GM11168 (cell line): ENCODE measurements at regions not wholly inside any gene's neighbourhood (a gene's known extent, or its start where the extent isn't known, plus 50 kb on each side); places are given as distances from the start of the nearest gene placed in this dataset.
"Not testable (repeated sequence)": the region's sequence is repeated elsewhere in the genome, so short reads cannot be mapped to it uniquely, and the experiment has no call there.

ENCODE experiments used
- in situ Hi-C: fragments of 300-500 bp; cut with MboI; formaldehyde crosslinking; loops from one replicate; pipeline ENCODE4 v1.12.0; 2022; ENCODE audit warnings: low sequenced_read_pairs; ENCODE audit not compliant: unreplicated experiment

DNA sequence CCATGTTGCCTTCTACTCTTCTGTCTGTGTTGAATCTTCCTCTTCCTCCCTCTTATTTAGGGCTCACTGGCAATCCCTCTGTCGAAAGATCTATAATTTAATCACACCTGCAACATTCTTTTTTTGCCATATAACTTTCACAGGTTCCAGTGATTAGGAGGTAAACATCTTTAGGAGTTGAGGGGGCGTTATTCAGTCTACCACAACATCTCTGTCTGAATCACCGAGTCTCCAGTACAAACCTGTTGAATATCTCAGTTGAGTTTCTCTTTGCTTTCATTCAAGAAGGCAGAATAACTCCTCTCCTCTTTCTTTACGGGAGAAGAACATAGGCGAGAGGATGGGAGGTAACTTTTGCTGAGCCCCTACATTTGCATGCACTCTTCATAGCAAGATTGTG lies 101.9 kb upstream of the CDC42BPA start:
- in situ Hi-C loops, result no loop called here

DNA sequence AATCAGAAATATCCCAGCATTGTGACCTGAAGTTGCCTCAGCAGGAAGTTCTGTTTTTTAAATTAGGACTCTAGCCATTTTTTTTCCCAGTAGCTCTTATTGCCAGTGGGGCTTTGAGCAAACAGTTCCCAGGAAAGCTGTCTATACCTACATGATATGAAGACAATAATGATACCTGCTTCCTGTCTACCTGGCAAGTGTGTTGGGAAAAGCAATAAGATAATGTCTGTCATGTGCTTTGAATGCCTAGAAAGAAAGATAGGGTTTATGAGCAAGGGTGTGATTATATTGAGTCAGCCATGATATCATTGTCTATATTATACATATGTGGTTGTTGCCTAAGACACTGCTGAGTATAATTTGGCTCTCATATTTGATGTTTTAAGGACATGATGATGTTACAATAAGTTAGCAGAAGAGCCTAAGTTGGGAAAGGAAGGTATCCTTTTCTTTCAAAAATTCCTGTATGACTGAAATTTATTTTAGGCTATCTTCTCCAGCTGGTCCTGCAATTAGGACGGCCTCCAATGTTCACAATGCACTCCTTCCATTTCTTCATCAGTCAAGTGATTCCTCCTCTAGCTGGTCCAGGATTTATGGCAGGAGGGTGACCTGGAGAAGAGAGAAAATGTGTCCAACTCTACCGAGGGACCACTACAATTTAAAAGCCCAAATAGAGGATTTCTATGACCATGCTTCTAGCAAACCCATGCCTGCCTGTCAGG lies 99.6 kb upstream of the CDC42BPA start:
- in situ Hi-C loops, result no loop called here

DNA sequence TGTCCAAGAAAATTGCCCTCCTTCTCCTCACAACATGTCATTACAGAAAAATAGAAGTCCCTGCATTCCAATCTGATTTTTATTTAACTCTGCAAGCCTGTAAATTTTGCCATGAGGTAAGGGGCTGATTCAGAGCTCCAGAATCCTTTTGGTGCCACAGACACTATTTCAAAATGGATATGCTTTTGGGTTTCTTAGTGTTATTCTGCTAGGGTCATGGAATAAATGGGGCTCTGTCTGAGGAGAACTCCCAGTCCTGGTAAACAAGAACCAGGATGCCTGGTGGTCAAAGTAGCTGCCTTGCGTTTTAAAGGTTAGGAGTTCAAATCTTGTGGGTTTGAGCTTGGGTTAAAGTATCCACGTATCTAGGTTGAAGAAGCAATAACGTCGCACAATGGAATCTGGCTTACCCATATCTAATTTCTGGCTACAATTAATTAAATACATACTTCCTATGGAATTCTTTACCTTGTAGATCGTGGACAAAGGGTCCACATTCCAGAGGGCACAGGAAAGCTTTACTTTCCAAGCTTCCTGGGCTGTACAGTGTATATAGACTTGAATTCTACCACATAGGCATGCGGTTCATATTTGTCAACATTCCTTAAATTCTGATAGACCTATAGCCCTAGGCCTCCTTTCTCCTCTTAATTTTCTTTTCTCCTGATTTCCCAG lies 98.0 kb upstream of the CDC42BPA start:
- in situ Hi-C loops, result no loop called here

DNA sequence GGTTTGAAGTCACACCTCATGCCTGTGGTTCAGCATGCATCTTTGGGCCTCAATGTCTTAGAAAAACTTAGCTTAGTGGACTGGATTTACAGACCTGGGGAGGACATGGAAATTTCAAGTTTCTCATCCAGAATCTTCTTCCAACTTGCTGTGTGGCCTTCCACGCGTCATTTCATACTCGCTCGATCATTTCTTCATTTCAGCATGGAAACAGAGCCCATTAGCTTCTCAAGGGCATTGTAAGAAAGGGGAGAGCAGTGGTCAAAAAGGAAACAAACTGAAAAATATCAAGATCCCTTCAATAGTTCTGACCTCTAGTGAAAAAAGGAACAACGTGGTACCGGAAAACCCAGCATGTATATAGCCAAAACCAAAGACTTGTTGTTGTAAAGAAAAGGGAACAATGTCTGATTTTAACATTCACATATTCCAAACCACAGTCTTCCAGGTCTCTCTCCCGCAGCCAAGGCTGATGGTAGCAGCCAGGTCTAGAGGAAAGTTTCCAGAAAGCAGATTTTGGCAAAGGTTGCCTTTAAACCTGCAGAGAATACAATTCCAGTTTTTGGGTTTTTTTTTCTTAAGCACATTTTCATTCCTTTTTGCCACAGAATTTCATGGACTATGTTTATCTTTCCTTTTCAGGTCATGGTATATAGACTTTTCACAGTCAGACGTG lies 97.0 kb upstream of the CDC42BPA start:
- in situ Hi-C loops, result no loop called here

DNA sequence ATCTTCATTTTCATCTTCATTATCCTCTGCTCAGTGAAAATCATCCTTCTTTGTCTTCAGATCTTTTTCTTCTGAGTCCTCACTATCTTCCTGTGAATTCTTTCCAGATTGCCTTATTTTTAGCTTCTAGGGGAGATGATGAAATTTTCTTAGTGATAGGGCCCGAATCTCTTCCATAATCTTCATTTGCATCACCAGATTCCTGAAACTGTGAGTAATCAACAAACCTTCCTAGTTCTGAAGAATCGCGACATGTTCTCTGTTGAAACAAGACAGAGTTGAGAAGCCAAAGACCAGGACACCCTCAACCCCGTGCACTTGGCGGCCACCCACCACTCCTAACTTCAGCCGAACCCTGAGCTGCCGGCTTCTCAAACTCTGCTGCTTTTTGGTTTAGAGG lies 92.8 kb upstream of the CDC42BPA start:
- in situ Hi-C loops, result no loop called here

DNA sequence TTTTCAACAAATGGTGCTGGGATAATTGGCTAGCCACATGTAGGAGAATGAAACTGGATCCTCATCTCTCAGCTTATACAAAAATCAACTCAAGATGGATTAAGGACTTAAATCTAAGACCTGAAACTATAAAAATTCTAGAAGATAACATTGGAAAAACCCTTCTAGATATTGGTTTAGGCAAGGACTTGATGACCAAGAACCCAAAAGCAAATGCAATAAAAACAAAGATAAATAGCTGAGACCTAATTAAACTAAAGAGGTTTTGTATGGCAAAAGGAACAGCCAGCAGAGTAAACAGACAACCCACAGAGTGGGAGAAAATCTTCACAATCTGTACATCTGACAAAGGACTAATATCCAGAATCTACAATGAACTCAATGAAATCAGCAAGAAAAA lies 88.0 kb upstream of the CDC42BPA start:
- in situ Hi-C loops, result not testable (repeated sequence)

DNA sequence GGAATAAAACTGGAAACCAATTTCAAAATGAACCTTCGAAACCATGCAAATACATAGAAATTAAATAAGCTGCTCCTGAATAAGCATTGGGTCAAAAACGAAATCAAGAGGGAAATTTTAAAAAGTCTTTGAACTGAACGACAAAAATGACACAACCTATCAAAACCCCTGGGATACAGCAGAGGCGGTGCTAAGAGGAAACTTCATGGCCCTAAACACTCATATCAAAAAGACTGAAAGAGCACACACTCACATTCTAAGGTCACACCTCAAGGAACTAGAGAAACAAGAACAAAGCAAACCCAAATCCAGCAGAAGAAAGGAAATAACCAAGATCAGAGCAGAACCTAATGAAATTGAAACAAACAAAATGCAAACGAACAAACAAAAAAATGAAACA lies 85.2 kb upstream of the CDC42BPA start:
- in situ Hi-C loops, result no loop called here

DNA sequence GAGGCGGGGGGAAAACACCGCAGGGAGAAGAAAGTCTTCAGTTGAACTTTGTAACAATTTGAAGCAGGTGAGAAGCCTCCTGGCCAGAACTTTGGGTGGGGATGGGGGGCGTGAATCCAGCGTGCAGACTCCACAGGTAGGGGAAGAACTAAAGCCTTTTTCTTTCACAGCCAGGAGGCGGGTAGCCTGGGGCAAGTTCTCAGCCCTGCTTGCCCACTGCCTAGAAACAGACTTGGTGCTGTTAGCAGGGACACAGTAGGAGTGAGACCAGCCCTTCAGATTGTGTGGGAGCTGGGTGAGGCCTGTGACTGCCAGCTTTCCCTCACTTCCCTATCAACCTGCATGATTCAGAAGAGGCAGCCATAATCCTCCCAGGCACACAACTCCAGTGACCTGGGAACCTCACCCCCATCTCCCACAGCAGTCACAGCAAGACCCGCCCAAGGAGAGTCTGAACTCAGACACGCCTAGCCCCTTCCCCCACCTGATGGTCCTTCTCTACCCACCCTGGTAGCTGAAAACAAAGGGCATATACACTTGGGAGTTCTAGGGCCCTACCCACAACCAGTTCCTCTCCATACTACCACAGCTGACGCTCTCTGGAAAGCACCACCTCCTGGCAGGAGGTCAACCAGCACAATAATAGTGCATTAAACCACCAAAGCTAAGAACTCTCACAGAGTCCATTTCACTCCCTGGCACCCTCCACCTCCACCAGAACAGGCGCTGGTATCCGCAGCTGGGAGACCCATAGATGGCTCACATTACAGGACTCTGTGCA lies 83.5 kb upstream of the CDC42BPA start:
- in situ Hi-C loops, result no loop called here

DNA sequence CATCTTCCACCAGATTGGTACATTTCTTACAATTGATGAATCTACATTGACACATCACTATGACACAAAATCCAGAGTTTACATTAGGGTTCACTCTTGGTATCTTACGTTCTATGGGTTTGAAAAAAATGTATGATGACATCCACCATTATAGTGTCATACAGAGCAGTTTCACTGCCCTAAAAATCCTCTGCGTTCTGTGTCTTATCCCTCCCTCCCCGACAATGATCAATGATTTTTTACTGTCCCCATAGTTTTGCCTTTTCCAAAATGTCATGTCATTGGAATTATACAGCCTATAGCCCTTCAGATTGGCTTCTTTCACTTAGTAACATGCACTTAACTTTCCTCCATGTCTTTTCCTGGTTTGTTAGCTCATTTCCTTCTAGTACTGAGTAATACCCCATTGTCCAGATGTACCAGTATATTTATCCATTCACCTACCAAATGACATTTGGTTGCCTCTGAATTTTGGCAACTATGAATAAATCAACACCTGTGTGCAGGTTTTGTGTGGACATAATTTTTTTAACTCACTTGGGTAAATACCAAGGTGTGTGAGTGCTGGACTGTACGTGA lies 80.9 kb upstream of the CDC42BPA start:
- in situ Hi-C loops, result no loop called here

DNA sequence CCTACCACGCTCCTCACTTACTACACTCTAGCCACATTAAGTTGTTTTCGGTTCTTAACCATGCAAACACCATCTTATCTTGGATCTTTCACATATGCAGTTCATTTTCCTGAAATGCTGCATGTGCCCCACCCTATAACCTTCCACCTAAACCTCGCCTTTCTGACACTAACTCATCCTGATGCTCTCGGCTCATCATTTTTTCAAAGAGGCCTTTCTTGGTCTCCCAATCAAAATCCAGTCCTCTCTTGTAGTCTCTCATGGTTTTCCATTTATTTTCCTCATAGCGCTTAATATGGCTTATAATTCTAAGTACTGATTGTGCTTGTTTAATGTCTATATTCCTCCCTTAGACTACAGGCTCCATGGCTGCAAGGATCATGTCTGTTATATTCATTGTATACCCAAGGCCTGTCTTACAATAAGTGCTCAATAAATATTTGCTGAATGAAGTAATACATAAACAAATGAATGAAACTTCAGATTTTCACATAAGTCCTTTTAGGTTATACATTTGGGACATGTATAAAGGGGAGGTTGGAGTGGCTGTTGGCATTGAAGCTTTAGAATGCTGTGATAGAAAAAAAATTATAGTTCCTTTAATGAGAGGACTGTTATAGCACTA lies 79.2 kb upstream of the CDC42BPA start:
- in situ Hi-C loops, result no loop called here

DNA sequence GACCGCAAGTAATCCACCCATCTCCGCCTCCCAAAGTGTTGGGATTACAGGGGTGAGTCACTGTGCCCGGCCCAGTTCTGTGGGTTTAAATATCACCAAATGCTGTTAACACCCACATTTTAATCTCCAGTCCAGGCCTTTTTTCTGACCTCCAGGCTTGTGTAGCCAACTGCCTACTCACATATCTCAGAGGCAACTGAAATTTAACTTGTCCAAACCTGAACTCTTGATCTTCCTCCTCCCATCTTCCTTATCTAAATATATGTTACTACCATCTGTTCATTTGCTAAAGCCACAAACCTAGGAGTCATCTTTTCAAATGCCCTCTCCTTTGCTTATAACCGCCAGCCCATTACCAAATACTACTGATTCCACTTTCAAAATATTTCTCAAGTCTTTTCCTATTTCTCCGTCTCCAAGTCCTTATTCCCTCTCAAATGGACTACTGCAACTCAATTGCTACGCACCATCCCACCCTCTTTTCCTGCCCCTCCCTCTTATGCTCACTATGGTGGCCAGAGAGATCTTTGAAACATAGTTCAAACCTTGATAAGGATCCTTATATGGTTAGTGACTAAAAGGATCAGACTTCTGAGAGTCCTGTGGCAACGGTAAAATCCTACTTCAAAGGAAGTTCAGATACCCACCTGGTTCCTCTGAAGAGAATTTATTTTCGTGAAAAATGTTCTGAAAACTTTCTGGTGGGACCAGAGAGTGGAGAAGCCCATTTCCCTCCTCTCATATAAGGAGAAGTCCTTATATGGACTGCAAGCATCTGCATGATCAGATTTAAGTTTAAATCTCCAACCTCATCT lies 78.5 kb upstream of the CDC42BPA start:
- in situ Hi-C loops, result no loop called here

DNA sequence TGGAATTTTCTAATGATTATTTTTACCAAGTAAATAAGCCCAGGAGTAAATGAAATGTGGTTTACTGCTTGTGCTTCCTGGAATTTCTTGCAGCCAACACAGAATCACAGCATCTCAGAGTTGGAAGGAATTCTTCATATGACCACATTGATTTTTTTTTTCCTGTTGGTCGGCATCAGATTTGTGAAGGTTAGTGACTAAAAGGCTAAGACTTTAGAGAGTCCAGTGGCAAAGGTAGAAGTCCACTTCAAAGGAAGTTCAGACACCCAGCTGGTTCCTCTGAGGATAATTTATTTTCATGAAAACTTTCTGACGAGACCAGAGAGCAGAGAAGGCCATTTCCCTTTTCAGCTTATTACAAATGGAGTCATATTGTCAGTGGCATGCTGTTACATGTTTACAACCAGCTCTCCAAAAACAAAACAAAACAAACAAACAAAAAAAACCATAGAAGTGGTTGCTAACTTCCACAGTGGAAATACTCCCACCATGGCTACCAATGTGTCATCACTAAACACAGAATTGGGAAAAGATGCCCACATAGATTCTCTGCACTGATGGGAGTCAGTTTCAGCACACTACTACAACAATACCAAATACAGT lies 77.2 kb upstream of the CDC42BPA start:
- in situ Hi-C loops, result no loop called here

DNA sequence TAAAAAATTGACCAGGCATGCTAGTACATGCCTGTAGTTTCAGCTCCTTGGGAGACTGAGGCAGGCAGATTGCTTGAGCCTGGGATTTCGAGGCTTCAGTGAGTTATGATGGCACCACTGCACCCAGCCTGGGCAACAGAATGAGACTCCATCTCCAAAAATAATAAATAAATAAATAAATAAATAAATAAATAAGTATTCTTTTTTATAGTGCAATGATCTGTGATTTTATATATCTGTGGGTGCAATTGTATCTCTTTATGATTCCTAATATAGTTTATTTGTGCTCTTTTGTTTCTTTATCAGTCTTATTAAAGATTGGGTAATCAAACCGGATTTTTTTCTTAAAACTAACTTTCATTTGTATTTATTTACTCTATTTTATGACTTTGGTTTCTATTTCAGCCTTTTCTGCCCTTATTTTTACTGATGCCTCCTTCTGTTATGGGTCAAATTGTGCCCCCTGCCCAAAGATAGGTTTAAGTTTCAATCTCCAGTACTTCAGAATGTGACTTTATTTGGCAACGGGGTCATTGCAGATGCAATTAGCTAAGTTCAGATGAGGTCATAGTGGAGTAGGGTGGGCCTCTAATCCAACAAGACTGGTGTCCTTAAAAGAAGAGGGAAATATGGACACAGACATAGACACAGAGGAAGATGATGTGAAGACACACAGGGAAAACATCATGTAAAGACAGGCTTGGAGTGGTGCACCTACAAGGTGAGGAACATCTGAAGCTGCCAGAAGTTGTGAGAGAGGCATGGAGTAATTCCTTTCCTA lies 74.9 kb upstream of the CDC42BPA start:
- in situ Hi-C loops, result no loop called here

DNA sequence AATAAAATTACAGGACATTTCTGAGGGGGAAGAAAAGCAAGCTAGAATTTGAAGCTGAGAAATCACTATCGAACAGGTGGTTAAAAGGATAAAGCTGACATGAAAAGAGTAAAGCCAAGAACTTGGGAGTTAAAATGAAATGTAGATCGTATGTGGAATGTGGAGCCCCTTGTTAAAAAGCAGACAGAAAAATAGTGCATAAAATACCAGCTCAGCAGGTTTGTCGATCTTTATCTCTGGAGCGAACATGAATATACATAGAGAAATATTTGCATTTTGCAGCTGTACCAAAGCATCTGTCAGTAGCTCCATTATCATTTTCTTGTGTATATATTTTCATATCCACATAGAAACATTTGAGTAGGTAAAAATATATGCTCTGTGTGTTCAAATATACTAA lies 73.6 kb upstream of the CDC42BPA start:
- in situ Hi-C loops, result no loop called here

DNA sequence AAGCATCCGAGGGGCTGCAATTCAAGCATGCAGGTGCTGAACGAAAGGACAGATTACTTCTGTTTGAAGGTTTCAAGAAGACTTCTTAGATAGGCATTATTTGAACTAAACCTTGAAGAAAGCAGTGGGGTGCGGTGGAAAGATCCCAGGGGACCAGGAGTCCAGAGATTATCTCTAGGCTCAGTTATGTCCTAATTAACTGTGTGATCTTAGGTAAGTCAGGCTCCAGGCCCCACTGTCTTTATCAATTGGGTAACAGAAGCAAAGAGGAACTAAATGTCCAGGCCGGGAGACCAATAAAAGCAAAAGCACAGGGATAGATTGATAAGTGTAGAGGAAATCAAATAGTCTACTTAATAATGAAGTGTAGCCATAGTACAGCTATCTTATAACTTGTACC lies 72.9 kb upstream of the CDC42BPA start:
- in situ Hi-C loops, result no loop called here

DNA sequence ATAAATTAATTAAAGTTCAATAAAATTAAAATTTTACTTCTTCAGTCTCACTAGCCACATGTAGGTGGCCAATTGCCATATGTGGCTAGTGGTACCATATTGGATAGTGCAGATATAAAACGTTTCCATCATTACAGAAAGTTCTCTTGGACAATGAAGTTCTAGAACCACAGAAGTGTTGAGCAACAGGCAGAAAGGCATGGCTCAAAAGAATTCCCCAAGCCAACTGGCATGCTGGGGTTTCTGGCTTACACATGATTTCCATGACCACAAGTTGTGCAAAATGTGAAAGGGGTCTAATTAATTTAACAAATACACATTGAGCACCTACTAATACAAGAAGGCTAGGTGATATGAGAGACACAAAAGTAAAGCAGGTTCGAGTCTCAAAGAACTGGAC lies 72.2 kb upstream of the CDC42BPA start:
- in situ Hi-C loops, result no loop called here

DNA sequence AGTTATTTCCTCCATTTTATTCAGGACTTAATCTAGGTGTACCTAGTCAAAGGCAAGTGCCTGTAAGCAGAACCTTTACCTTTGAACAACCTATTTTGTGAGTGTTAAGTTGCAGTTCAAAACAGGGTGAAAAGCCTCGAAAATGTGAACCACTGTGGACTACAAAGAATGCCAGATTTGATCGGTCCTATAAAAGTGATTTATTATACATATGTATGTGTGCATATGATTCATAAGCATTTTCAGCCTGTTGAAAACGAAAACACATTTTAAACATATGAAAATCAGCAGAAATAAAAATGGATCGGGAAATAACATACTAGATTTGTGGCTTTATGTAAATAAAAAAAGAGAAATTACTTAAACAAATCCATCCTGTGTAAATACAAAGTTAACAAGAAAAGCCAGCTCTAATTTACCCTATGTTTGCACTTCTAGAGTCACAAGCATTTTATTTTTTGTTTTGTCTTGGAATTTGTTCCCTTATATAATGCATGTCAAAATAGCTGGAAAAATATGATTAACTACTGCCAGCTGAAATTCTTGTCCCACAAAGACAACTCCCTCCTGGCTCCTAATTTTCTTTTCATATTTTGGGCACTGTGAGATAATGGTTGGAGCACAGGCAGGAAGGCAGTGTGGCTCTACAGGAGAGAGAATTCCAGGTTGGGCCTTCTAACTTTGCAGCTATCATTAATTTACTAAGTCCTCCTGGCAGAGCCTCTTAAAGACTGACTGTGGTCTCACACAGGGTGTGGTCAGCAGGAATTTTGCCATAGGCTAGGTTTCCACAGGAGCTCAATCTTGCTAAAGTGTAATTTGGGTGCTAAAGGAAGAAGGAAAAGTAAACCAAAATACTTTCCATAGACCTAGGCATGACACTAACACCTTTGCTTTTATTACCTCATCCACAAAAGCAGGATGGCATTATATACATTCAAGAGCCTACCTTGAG lies 70.2 kb upstream of the CDC42BPA start:
- in situ Hi-C loops, result no loop called here
